A549 (cell line): ENCODE measurements at regions not wholly inside any gene's neighbourhood (a gene's known extent, or its start where the extent isn't known, plus 50 kb on each side); places are given as distances from the start of the nearest gene placed in this dataset.

ENCODE experiments used
- ATAC-seq, 2 experiments: fragments of 200-7000 bp in 1 of 2; fragments of >200 bp in 1 of 2; cut with Nextera tagmentation in 1 of 2; cut with Tn5 transposase in 1 of 2; 3 replicates each; pipeline versions ENCODE4 v1.8.0 to v1.9.1; 2018 to 2020; ENCODE audit warnings: mild to moderate bottlenecking in 1 of 2, moderate library complexity in 1 of 2
- CTCF ChIA-PET: fragments of 300-600 bp; sonication (Branson Sonifier 250); formaldehyde crosslinking; extraction: SDS; loops from one replicate; lab custom pipeline; 2021; ENCODE audit warnings: antibody characterized with exemption, inconsistent platforms; lab: Yijun Ruan, JAX
- POLR2A ChIA-PET: fragments of 350-600 bp; formaldehyde crosslinking; extraction: SDS; loops from one replicate; lab custom pipeline; 2021; ENCODE audit warnings: antibody characterized with exemption, inconsistent platforms; lab: Yijun Ruan, JAX
- DNase-seq, 2 experiments: peaks; one replicate each; pipeline versions ENCODE4 v3.0.0 to v3.0.0-alpha.2; 2011 to 2016; ENCODE audit warnings: low read depth in 1 of 2, low spot score in 1 of 2
- FAIRE-seq: peaks from 2 replicates; lab custom pipeline; 2011; peaks lifted over from hg19 to GRCh38; lab: Jason Lieb, UNC
- H3K27ac ChIP-seq, 2 experiments: fragments of >200 bp; sonication (Bioruptor Twin); formaldehyde crosslinking; 3 replicates each; pipeline ENCODE4 v1.5.1; 2016 to 2017
- H3K4me1 ChIP-seq: fragments of >200 bp; sonication (Bioruptor Twin); formaldehyde crosslinking; 3 replicates; pipeline ENCODE4 v1.6.1; 2016
- H3K4me2 ChIP-seq: fragments of >200 bp; sonication (Bioruptor Twin); formaldehyde crosslinking; 3 replicates; pipeline ENCODE4 v1.6.1; 2016
- H3K4me3 ChIP-seq: fragments of >200 bp; sonication (Bioruptor Twin); formaldehyde crosslinking; 3 replicates; pipeline ENCODE4 v1.5.1; 2016
- H3K9me3 ChIP-seq: fragments of >200 bp; sonication (Bioruptor Twin); formaldehyde crosslinking; 3 replicates; pipeline ENCODE4 v1.6.1; 2016
- ATOH8 ChIP-seq: fragments of 250-450 bp; sonication (Bioruptor Pico); IDR thresholded peaks from 2 replicates; pipeline ENCODE4 v1.5.0; 2020; ENCODE audit warnings: low read depth, mild to moderate bottlenecking, moderate library complexity
- CBX2 ChIP-seq: fragments of 200-600 bp; sonication (generic); IDR thresholded peaks from 2 replicates; pipeline ENCODE4 v1.6.1; 2016; ENCODE audit warnings: low read depth, mild to moderate bottlenecking, borderline replicate concordance
- FOSL2 ChIP-seq, 2 experiments: fragments of 450-650 bp in 1 of 2; fragments of >200 bp in 1 of 2; sonication (Bioruptor Twin) in 1 of 2; formaldehyde crosslinking; IDR thresholded peaks; 2 replicates each; pipeline versions ENCODE4 v1.5.0 to v1.6.1; 2016 to 2020; ENCODE audit warnings: mild to moderate bottlenecking in 1 of 2, moderate library complexity in 1 of 2
- GATA3 ChIP-seq: IDR thresholded peaks from 2 replicates; pipeline ENCODE4 v1.6.1; 2012; ENCODE audit warnings: borderline replicate concordance
- JUN ChIP-seq, 2 experiments: fragments of >200 bp; sonication (Bioruptor Twin); formaldehyde crosslinking; IDR thresholded peaks; 2 replicates in 1 of 2; 3 replicates in 1 of 2; pipeline ENCODE4 v1.6.1; 2016 to 2017
- MAFK ChIP-seq: fragments of 450-650 bp; IDR thresholded peaks from 2 replicates; pipeline ENCODE4 v1.6.1; 2014; ENCODE audit not compliant: partially characterized antibody
- MAX ChIP-seq: IDR thresholded peaks from 2 replicates; pipeline ENCODE4 v1.6.1; 2012
- NFE2L2 ChIP-seq: fragments of 150-350 bp; conservative IDR thresholded peaks from 2 replicates; pipeline ENCODE4 v1.6.1; 2014; ENCODE audit warnings: low read length
- PHF8 ChIP-seq: fragments of 200-600 bp; sonication (generic); IDR thresholded peaks from 2 replicates; pipeline ENCODE4 v1.6.1; 2016; ENCODE audit warnings: low read depth, mild to moderate bottlenecking, antibody characterized with exemption, moderate library complexity, borderline replicate concordance
- POLR2AphosphoS2 ChIP-seq: conservative IDR thresholded peaks from 2 replicates; pipeline ENCODE4 v1.6.1; 2012; ENCODE audit warnings: low read length, improper control_type of control experiment, inconsistent platforms
- REST ChIP-seq: fragments of 200-600 bp; sonication (generic); IDR thresholded peaks from 2 replicates; pipeline ENCODE4 v1.6.1; 2016; ENCODE audit warnings: antibody characterized with exemption, mild to moderate bottlenecking, moderate library complexity
- ZFP36 ChIP-seq: fragments of 450-650 bp; IDR thresholded peaks from 2 replicates; pipeline ENCODE4 v1.6.1; 2014; ENCODE audit warnings: borderline replicate concordance; ENCODE audit not compliant: partially characterized antibody
- ZNF302 ChIP-seq: fragments of 250-450 bp; sonication (Bioruptor Pico); IDR thresholded peaks from 2 replicates; pipeline ENCODE4 v1.9.0; 2021; ENCODE audit warnings: inconsistent platforms, mild to moderate bottlenecking, moderate library complexity
- WGBS: methylation state at CpG from one replicate; pipeline ENCODE4 v1.1.6; 2017; ENCODE audit errors: missing lambda C conversion rate; 5-methylcytosine and 5-hydroxymethylcytosine counted together
- TF ChIP-seq, protein P1 (sequence below): fragments of 250-450 bp; sonication (Bioruptor Pico); IDR thresholded peaks from 2 replicates; pipeline ENCODE4 v1.5.0; 2021; ENCODE audit warnings: mild to moderate bottlenecking, moderate library complexity, borderline replicate concordance
- TF ChIP-seq, protein P2 (sequence below): fragments of >200 bp; sonication (Bioruptor Twin); formaldehyde crosslinking; IDR thresholded peaks from 3 replicates; pipeline ENCODE4 v1.5.1; 2016

GRCh38 chr12:69000540-69001243, 67.7 kb upstream of the CPM start (continued):
- TF ChIP-seq, protein P1, sequence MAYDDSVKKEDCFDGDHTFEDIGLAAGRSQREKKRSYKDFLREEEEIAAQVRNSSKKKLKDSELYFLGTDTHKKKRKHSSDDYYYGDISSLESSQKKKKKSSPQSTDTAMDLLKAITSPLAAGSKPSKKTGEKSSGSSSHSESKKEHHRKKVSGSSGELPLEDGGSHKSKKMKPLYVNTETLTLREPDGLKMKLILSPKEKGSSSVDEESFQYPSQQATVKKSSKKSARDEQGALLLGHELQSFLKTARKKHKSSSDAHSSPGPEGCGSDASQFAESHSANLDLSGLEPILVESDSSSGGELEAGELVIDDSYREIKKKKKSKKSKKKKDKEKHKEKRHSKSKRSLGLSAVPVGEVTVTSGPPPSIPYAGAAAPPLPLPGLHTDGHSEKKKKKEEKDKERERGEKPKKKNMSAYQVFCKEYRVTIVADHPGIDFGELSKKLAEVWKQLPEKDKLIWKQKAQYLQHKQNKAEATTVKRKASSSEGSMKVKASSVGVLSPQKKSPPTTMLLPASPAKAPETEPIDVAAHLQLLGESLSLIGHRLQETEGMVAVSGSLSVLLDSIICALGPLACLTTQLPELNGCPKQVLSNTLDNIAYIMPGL (CRISPR knock-in tag): no peak
- TF ChIP-seq ZNF302 (CRISPR knock-in tag): no peak
- no peak for TF ChIP-seq REST

DNA sequence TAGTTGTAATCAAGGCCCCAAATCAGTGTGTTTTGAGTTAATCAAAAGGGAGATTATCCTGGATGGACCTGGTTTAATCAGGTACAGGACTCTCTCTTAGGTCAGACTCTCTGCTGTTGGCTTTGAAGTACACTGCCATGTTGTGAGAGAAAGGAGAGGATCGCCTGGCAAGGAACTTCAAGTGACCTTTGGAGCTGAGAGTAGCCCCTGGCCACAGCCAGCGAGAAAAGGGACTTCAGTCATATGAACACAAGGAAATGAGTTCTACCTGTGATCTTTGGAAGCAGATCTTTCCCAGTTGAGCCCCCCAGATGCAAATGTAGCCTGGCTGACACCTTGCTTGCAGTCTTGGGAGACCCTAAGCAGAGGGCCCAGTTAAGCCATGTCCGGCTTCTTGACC, 68.3 kb upstream of the CPM start:
- WGBS: 65% methylated on average over 3 of the region's 3 CpGs

DNA sequence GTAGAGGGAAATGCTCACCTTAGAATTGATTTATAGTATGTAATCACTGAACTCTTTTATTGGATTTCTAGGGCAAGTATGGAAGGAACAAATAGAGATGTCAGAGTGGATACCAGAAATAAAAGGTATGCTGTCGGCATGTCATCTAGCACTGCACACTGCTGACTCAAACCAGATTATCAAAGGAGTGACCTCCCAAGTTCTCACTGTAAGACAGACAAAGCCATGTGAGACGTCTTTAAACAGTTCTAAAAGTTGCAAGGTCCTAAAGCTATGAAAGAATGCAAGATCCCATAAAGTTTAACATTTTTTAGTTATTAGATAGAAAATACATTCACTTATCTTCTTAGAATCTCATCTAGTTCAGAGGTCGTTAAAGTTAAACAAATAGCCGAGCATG, 70.0 kb upstream of the CPM start:
- Histone ChIP-seq H3K4me1 (peaks cover 14% of the 10 kb centered on the region), H3K9me3 (peaks cover 5% of the 10 kb centered on the region; the same call in 1 of the 3 replicates), H3K4me3 (no peak overlapping the region), H3K27ac (no peak overlapping the region), H3K4me2 (no peak overlapping the region)
- ChIA-PET POLR2A (no interaction called here), CTCF (no interaction called here)
- FAIRE-seq (no peak), ATAC-seq (no peak), DNase-seq (no peak)
- 63% methylated on average over 4 of the region's 4 CpGs for WGBS
- TF ChIP-seq MAX (no peak), POLR2AphosphoS2 (no peak), CBX2 (no peak)
- TF ChIP-seq, all 56 proteins: peak for 0

More for the DNA sequence above, 68.3 kb upstream of the CPM start:
- H3K4me3 ChIP-seq: no peak overlapping the region
- no peak overlapping the region for H3K4me2 ChIP-seq
- peaks cover 5% of the 10 kb centered on the region; the same call in 1 of the 3 replicates for H3K9me3 ChIP-seq
- DNase-seq: no peak
- no peaks in the 10 kb centered on the region for H3K4me1 ChIP-seq
- ATAC-seq: no peak
- POLR2A ChIA-PET: no interaction called here
- no peak overlapping the region for H3K27ac ChIP-seq
- FAIRE-seq: no peak
- CTCF ChIA-PET: no interaction called here
- TF ChIP-seq FOSL2 (IDR thresholded peaks at IDR 0.05) (no peak), FOSL2 (CRISPR knock-in tag; IDR thresholded peaks at IDR 0.05) (no peak), ATOH8 (CRISPR knock-in tag) (no peak), JUN (IDR thresholded peaks at IDR 0.05) (no peak), NFE2L2 (no peak), ZFP36 (no peak), GATA3 (no peak), MAX (no peak), PHF8 (no peak), MAFK (no peak)
- TF ChIP-seq, protein P2, sequence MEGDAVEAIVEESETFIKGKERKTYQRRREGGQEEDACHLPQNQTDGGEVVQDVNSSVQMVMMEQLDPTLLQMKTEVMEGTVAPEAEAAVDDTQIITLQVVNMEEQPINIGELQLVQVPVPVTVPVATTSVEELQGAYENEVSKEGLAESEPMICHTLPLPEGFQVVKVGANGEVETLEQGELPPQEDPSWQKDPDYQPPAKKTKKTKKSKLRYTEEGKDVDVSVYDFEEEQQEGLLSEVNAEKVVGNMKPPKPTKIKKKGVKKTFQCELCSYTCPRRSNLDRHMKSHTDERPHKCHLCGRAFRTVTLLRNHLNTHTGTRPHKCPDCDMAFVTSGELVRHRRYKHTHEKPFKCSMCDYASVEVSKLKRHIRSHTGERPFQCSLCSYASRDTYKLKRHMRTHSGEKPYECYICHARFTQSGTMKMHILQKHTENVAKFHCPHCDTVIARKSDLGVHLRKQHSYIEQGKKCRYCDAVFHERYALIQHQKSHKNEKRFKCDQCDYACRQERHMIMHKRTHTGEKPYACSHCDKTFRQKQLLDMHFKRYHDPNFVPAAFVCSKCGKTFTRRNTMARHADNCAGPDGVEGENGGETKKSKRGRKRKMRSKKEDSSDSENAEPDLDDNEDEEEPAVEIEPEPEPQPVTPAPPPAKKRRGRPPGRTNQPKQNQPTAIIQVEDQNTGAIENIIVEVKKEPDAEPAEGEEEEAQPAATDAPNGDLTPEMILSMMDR: no peak
